ENCODE measurements at regions not wholly inside any gene's neighbourhood (a gene's known extent, or its start where the extent isn't known, plus 50 kb on each side); places are given as distances from the start of the nearest gene placed in this dataset.
"Not testable (repeated sequence)": the region's sequence is repeated elsewhere in the genome, so short reads cannot be mapped to it uniquely, and the experiment has no call there.

DNA sequence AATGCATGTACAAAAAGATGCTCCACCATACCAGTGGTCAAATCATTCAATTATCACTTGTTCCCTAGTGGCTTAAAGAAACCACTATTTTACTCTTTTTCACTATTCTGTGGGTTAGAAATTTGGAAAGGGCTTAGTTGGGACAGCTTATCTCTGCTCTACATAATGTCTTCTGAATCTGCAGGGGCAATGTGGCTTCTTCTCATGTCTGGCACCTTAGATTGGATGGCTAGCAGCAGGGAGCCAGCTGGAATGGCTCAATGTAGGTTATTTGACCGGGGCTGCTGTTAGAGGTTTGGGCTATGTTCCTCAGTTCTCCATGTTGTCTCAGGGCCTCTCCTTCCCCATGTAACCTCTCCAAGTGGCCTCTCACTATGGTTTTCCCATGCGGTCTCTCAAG lies 57.5 kb upstream of the EPHB1 start:
- Mint-ChIP-seq H3K27me3 (ENCODE audit: low read depth) (peaks cover 27% of the 10 kb centered on the region), H3K4me3 (no peak overlapping the region), H3K9me3 (ENCODE audit: insufficient read depth) (no peaks in the 10 kb centered on the region), H3K4me1 (ENCODE audit: low read depth) (no peaks in the 10 kb centered on the region), H3K27ac (no peak overlapping the region), H3K36me3 (ENCODE audit: low read depth) (no peaks in the 10 kb centered on the region)
- ATAC-seq: no peak
- DNase-seq: no peak
- ChIA-PET CTCF (no interaction called here), POLR2A (no interaction called here)

DNA sequence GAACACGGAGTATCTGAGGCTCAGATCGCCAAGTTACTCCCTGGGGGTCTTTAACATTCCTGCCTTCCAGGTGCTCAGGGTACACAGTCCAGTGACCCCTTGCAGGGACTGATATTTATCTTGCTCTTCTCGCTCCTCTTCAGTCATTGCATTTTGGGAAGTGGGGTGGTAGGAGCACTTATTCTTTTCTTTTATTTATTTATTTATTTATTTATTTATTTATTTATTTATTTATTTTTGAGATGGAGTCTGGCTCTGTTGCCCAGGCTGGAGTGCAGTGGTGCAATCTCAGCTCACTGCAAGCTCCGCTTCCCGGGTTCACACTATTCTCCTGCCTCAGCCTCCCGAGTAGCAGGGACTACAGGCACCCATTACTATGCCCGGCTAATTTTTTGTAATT lies 55.0 kb upstream of the EPHB1 start:
- CTCF ChIA-PET; H3K9me3 Mint-ChIP-seq (ENCODE audit: insufficient read depth); POLR2A ChIA-PET; H3K4me3 Mint-ChIP-seq; H3K4me1 Mint-ChIP-seq (ENCODE audit: low read depth); H3K36me3 Mint-ChIP-seq (ENCODE audit: low read depth); ATAC-seq; H3K27ac Mint-ChIP-seq; DNase-seq: not testable (repeated sequence)
- H3K27me3 Mint-ChIP-seq (ENCODE audit: low read depth): peaks cover 16% of the 10 kb centered on the region

DNA sequence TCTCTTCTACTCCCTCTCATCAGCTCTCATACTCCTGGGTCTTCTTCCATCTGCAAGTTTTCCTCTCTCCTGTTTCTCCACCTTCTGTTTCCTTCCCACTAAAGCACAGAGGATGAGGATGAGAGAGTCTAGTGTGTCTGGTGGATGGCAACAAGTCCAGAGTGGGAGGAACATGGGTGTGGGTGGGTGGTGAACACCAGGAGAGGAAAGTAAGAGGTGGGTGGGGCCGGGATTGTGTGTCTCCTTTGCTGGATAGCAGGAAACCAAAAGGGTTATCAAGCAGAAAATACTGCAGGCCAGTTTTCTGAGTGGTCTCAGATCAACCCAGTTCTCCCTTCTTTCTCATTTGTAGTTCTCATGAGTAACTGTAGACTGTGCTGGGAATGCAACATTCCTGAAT lies 52.9 kb upstream of the EPHB1 start:
- no peaks in the 10 kb centered on the region for H3K9me3 Mint-ChIP-seq (ENCODE audit: insufficient read depth)
- ATAC-seq (no peak), DNase-seq (no peak)
- ChIA-PET POLR2A (no interaction called here), CTCF (no interaction called here)
- no peaks in the 10 kb centered on the region for H3K36me3 Mint-ChIP-seq (ENCODE audit: low read depth)
- H3K4me1 Mint-ChIP-seq (ENCODE audit: low read depth): no peaks in the 10 kb centered on the region
- H3K4me3 Mint-ChIP-seq: no peak overlapping the region
- no peak overlapping the region for H3K27ac Mint-ChIP-seq
- H3K27me3 Mint-ChIP-seq (ENCODE audit: low read depth): peaks cover 7% of the 10 kb centered on the region

- H3K9me3 Mint-ChIP-seq (ENCODE audit: insufficient read depth): no peaks in the 10 kb centered on the region
- POLR2A ChIA-PET: no interaction called here
- ATAC-seq (no peak), DNase-seq (no peak)
- no peak overlapping the region for H3K4me3 Mint-ChIP-seq
- H3K27ac Mint-ChIP-seq: no peak overlapping the region
- CTCF ChIA-PET: no interaction called here
- no peaks in the 10 kb centered on the region for H3K4me1 Mint-ChIP-seq (ENCODE audit: low read depth)
- no peaks in the 10 kb centered on the region for H3K36me3 Mint-ChIP-seq (ENCODE audit: low read depth)
- H3K27me3 Mint-ChIP-seq (ENCODE audit: low read depth): peaks cover 4% of the 10 kb centered on the region
Observed at GRCh38 chr3:134743006-134743405, 52.1 kb upstream of the EPHB1 start.

Measured in activated CD8-positive, alpha-beta T cell treated with anti-CD3 and anti-CD28 coated beads, Interleukin-2, amount 10 ng/mL, durations not matched to agents 7 days and 5 days (primary cell).